SW 1271 (cell line): ENCODE measurements at regions not wholly inside any gene's neighbourhood (a gene's known extent, or its start where the extent isn't known, plus 50 kb on each side); places are given as distances from the start of the nearest gene placed in this dataset.

Experiments used
- DNase-seq, 2 experiments: peaks; one replicate each; lab custom pipeline; 2025; lab: John Stamatoyannopoulos, UW

- DNase-seq: no peak
Observed at GRCh38 chr18:2036086-2036485, 535.2 kb downstream of the METTL4 start.

- no peak for DNase-seq
Observed at GRCh38 chr18:2040279-2040678, 531.0 kb downstream of the METTL4 start.

GRCh38 chr18:2049986-2050385 lies 521.3 kb downstream of the METTL4 start:
- no peak for DNase-seq

- no peak for DNase-seq
Observed at GRCh38 chr18:2050702-2051201, 520.6 kb downstream of the METTL4 start.

- no peak for DNase-seq
Observed at GRCh38 chr18:2053490-2054089, 517.7 kb downstream of the METTL4 start.

GRCh38 chr18:2059336-2059735 lies 512.0 kb downstream of the METTL4 start:
- DNase-seq: no peak

- DNase-seq: no peak
Observed at GRCh38 chr18:2060086-2060485, 511.2 kb downstream of the METTL4 start.

GRCh38 chr18:2070631-2071030 lies 500.7 kb downstream of the METTL4 start:
- DNase-seq: no peak

- no peak for DNase-seq
Observed at GRCh38 chr18:2075499-2075898, 495.8 kb downstream of the METTL4 start.

GRCh38 chr18:2082676-2083075 lies 488.6 kb downstream of the METTL4 start:
- DNase-seq: no peak

GRCh38 chr18:2083691-2084090 lies 487.6 kb downstream of the METTL4 start:
- no peak for DNase-seq

- no peak for DNase-seq
Observed at GRCh38 chr18:2086439-2086838, 484.9 kb downstream of the METTL4 start.

- no peak for DNase-seq
Observed at GRCh38 chr18:2087877-2088673, 483.2 kb downstream of the METTL4 start.

- no peak for DNase-seq
Observed at GRCh38 chr18:2089396-2089795, 481.9 kb downstream of the METTL4 start.

- DNase-seq: no peak
Observed at GRCh38 chr18:2091937-2092336, 479.4 kb downstream of the METTL4 start.

GRCh38 chr18:2096551-2096950 lies 474.8 kb downstream of the METTL4 start:
- DNase-seq: no peak

- no peak for DNase-seq
Observed at GRCh38 chr18:2100694-2101213, 470.6 kb downstream of the METTL4 start.

GRCh38 chr18:2102022-2102421 lies 469.3 kb downstream of the METTL4 start:
- DNase-seq: no peak

GRCh38 chr18:2103299-2103698 lies 468.0 kb downstream of the METTL4 start:
- DNase-seq: no peak

GRCh38 chr18:2104620-2105462 lies 466.5 kb downstream of the METTL4 start:
- DNase-seq: peak in 1 of 2 experiments; percentile 27

- no peak for DNase-seq
Observed at GRCh38 chr18:2108591-2108990, 462.7 kb downstream of the METTL4 start.

- DNase-seq: peak in 1 of 2 experiments; percentile 10
Observed at GRCh38 chr18:2111456-2111855, 459.8 kb downstream of the METTL4 start.
